ENCODE measurements at regions not wholly inside any gene's neighbourhood (a gene's known extent, or its start where the extent isn't known, plus 50 kb on each side); places are given as distances from the start of the nearest gene placed in this dataset.

- no peak for TF ChIP-seq CTCF (conservative IDR thresholded peaks at IDR 0.05; ENCODE audit: low read length)
- TF ChIP-seq EZH2phosphoT487 (IDR thresholded peaks at IDR 0.05; ENCODE audit: borderline replicate concordance, low read depth, low read length): no peak
Observed at GRCh38 chr11:38948392-38948791, 2350.4 kb upstream of the RAG2 start.

Data from OCI-LY7 (cell line).